Testis (tissue), 2 donors: ENCODE measurements at regions not wholly inside any gene's neighbourhood (a gene's known extent, or its start where the extent isn't known, plus 50 kb on each side); places are given as distances from the start of the nearest gene placed in this dataset.

Experiments
- DNase-seq: peaks from one replicate; pipeline ENCODE4 v3.0.0-alpha.2; 2019
- H3K27ac ChIP-seq, 2 donors: fragments of 200-600 bp; sonication (generic); one replicate each; pipeline ENCODE4 v1.5.1; 2019
- H3K27me3 ChIP-seq: fragments of 200-600 bp; sonication (generic); one replicate; pipeline ENCODE4 v1.5.1; 2019
- H3K36me3 ChIP-seq: fragments of 200-600 bp; sonication (generic); one replicate; pipeline ENCODE4 v1.5.1; 2017; ENCODE audit warnings: low read depth; ENCODE audit errors: missing control alignments
- H3K4me1 ChIP-seq: fragments of 200-600 bp; sonication (generic); one replicate; pipeline ENCODE4 v1.5.1; 2019
- H3K4me3 ChIP-seq, 2 donors: fragments of 200-600 bp; sonication (generic); one replicate each; pipeline ENCODE4 v1.5.1; 2017 to 2019
- H3K9me3 ChIP-seq: fragments of 200-600 bp; sonication (generic); one replicate; pipeline ENCODE4 v1.5.1; 2017
- POLR2A ChIP-seq: fragments of 450-650 bp; IDR thresholded peaks from one replicate; pipeline ENCODE4 v1.6.1; 2017; ENCODE audit warnings: antibody characterized with exemption, mild to moderate bottlenecking, moderate library complexity
- WGBS, 2 donors: methylation state at CpG; one replicate each; pipeline ENCODE4 v1.1.5; 2018; 5-methylcytosine and 5-hydroxymethylcytosine counted together
- intact Hi-C: fragments of 100-400 bp; cut with DNase I; formaldehyde crosslinking; loops from one replicate; pipeline ENCODE4 v1.15.1; 2023; ENCODE audit warnings: low total_unique reads
- TF ChIP-seq, protein P1 (sequence below), 3 experiments: fragments of 450-650 bp in 2 of 3; fragments of 200-600 bp in 1 of 3; sonication (generic) in 1 of 3; IDR thresholded peaks; one replicate each; pipeline ENCODE4 v1.5.1; 2016 to 2019; ENCODE audit warnings: antibody characterized with exemption in 3 of 3, mild to moderate bottlenecking in 2 of 3, moderate library complexity in 1 of 3

DNA sequence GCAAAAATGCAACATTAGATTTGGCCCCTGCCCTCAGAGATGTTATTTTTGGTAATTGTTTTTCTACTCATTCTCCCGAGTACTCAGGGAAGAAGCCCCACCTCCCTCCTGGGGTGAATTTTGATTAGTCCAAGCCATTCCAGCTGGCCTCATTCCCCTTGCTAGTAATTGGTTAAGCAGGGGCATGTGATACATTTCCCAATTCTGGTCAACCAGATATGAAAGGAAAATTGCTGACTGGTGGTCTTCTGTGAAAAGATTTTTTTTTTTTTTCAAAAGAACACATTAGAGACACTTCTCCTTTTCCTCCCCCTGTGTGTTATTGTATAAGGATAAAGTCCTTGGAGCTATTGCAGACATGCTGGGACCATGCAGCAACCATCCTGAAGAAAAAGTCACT, 71.1 kb upstream of the AKT3 start:
- Histone ChIP-seq H3K36me3 (no peaks in the 10 kb centered on the region), H3K4me1 (peaks cover 5% of the 10 kb centered on the region), H3K4me3 (no peak overlapping the region), H3K9me3 (no peaks in the 10 kb centered on the region), H3K27me3 (no peaks in the 10 kb centered on the region), H3K27ac (no peak overlapping the region)
- intact Hi-C loops = no loop called here
- DNase-seq = no peak
- TF ChIP-seq POLR2A = no peak
- TF ChIP-seq, protein P1, sequence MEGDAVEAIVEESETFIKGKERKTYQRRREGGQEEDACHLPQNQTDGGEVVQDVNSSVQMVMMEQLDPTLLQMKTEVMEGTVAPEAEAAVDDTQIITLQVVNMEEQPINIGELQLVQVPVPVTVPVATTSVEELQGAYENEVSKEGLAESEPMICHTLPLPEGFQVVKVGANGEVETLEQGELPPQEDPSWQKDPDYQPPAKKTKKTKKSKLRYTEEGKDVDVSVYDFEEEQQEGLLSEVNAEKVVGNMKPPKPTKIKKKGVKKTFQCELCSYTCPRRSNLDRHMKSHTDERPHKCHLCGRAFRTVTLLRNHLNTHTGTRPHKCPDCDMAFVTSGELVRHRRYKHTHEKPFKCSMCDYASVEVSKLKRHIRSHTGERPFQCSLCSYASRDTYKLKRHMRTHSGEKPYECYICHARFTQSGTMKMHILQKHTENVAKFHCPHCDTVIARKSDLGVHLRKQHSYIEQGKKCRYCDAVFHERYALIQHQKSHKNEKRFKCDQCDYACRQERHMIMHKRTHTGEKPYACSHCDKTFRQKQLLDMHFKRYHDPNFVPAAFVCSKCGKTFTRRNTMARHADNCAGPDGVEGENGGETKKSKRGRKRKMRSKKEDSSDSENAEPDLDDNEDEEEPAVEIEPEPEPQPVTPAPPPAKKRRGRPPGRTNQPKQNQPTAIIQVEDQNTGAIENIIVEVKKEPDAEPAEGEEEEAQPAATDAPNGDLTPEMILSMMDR (IDR thresholded peaks at IDR 0.05) = no peak
- 19 to 21% methylated on average over 1 of the region's 1 CpG for WGBS, 2 donors

DNA sequence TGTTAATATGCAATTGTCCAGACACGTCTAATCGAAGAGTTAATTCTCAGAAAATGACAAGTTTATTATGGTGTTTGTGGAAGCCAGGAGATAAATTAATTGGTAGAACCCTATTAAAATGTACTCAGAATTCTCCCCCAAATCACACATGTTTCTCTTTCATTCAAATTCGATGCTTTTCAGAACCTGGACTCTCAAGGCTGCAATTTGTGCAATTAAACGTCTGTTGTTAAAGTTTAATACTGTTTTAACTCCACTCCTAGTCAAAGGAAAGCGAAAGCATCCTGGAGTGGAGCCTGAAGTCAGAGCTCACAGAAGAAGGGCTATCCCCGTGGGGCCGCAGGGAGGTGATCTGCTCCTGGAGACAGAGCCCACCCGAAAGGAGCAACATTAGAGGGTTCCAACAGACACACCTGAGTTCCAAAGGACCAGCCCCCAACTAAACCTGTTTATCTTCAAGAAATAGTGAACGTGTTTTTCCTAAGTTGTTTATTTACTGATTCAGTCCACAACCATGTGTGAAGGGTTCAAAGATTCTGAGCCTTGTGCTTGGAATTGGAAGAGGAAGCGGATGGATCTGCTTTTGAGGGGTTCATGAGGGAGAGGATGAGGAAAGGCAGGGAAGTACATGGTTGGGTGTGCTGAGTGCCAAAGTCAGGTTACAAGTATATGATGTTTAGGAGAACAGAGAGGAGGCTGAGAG, 68.0 kb upstream of the AKT3 start:
- H3K27ac ChIP-seq = no peak overlapping the region
- DNase-seq = no peak
- 14 to 17% methylated on average over 10 of the region's 10 CpGs for WGBS, 2 donors
- H3K4me3 ChIP-seq = peak overlapping the region; percentile 44 to 47
- TF ChIP-seq, protein P1 (IDR thresholded peaks at IDR 0.05) = no peak
- no peak for TF ChIP-seq POLR2A
- intact Hi-C loops = no loop called here
- H3K36me3 ChIP-seq = no peaks in the 10 kb centered on the region
- peaks cover 5% of the 10 kb centered on the region for H3K4me1 ChIP-seq
- no peaks in the 10 kb centered on the region for H3K9me3 ChIP-seq
- H3K27me3 ChIP-seq = no peaks in the 10 kb centered on the region

DNA sequence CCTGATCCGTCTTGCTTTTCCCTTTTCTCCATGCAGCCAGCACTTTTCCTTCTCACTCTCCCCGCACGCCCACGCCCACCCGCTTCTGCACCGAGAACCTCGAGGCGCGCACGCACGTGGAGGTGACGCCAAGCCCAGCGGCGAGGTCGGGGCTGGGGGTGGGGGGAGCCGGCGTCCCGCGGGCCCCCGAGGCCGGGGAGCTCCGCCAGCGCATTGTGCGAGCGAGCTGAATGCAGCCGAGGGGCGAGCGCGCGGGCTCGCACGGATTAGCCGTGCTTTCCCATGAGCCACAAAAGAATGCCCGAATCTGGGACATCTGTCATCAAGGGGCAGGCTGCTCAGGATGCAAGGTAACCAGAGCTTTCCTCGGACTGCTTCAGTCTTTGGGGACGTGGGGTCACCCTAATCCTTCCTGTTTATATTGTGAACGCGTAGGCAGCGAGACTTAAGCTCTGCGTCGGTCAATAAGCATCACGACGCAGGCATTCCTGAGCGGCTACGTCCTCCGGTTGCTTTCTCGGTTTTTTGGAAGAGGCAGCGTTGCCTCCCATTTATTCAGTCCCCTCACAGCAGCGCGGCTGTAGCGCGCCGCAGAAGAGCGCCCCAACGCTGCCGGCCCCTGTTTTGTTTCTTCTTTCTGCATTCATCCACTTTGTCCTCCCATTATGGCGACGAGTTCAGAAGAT, 67.3 kb upstream of the AKT3 start:
- H3K9me3 ChIP-seq = no peaks in the 10 kb centered on the region
- WGBS, 2 donors = 0 to 1% methylated on average over 46 to 58 of the region's 58 CpGs
- peaks cover 5% of the 10 kb centered on the region for H3K4me1 ChIP-seq
- no peaks in the 10 kb centered on the region for H3K36me3 ChIP-seq
- no peak for TF ChIP-seq POLR2A
- TF ChIP-seq, protein P1 (IDR thresholded peaks at IDR 0.05) = no peak
- no peak overlapping the region for H3K27ac ChIP-seq
- intact Hi-C loops = no loop called here
- peak; percentile 35 for DNase-seq
- peak overlapping the region; percentile 44 to 47 for H3K4me3 ChIP-seq
- no peaks in the 10 kb centered on the region for H3K27me3 ChIP-seq

DNA sequence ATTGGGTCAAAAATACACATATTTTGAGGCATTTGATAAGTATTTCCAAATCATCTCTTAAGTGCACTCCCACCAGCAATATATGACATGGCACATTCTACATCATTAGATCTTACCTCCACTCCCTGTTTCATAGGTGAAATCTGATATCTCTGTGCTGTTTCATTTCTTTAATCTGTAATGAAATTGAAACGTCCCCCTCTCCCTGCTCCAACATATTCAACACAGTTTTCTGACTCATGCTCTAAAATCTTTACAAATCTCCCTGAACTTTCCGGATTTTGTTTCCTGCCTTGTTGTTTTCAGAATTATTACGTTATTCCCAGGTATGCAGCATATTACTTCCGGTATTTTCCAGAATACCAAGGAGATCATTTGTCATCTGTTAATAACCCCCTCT, 66.1 kb upstream of the AKT3 start:
- TF ChIP-seq, protein P1 (IDR thresholded peaks at IDR 0.05) = no peak
- no peak for TF ChIP-seq POLR2A
- Histone ChIP-seq H3K4me1 (peaks cover 5% of the 10 kb centered on the region), H3K27me3 (no peaks in the 10 kb centered on the region), H3K27ac (no peak overlapping the region), H3K9me3 (no peaks in the 10 kb centered on the region), H3K4me3 (no peak overlapping the region), H3K36me3 (no peaks in the 10 kb centered on the region)
- intact Hi-C loops = no loop called here
- WGBS, 2 donors = 35 to 51% methylated on average over 4 of the region's 4 CpGs
- no peak for DNase-seq
